GM19043 (cell line): ENCODE measurements at regions not wholly inside any gene's neighbourhood (a gene's known extent, or its start where the extent isn't known, plus 50 kb on each side); places are given as distances from the start of the nearest gene placed in this dataset.
"Not testable (repeated sequence)": the region's sequence is repeated elsewhere in the genome, so short reads cannot be mapped to it uniquely, and the experiment has no call there.

ENCODE experiments used
- ATAC-seq: cut with Tn5 transposase; IDR thresholded peaks from one replicate; pipeline ENCODE4 v1.9.1; 2021; ENCODE audit warnings: low read depth; ENCODE audit not compliant: unreplicated experiment

DNA sequence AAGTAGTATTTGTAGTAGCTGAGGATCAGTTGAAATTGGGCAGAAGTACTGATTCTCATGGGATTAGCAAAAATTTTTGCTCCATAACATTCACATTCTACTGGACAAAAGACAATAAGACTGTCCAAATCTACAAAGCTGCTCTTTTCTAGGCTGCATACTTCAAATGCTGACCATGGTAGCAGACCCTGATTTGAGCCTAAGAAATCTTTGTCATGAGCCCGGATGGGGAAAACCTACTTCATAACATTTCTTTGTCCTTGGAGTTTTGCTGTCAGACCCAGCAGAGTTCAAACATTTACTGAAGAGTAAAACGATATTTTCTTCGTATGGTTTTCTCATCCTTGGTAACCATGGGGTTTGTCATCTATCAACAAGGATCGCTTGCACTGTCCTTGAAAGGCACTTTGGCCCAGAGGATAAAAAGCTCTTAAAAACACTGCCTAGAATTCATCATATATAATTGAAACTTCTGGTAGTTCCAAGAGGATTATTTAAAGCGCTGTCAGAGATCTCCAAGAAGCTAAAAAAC lies 216.9 kb downstream of the CAVIN4 start:
- no peak for ATAC-seq

GRCh38 chr9:100803956-100804355 lies 224.6 kb upstream of the PLPPR1 start:
- ATAC-seq, result no peak

DNA sequence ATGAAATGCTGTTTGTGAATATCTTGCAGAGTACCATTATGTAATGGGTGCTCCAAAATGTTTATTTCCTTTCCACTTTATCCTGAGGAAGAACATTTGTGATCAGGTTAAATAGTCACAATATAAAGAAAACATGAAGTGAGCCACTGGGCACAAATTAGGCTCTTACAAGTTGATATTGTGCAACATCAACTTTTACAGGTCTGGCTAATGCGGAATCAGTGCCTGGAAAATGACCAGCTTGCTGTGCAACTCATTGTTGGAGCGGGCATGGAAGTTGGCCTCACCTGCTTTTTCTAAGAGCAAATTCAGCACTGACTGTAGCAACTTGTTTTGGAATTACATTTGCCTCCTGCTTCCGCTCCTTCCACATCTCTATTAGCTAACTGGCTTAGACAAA lies 216.9 kb upstream of the PLPPR1 start:
- ATAC-seq, result no peak

- ATAC-seq, result no peak
These were observed 214.7 kb upstream of the PLPPR1 start for GRCh38 chr9:100813871-100814270.

- no peak for ATAC-seq
These were observed 208.5 kb upstream of the PLPPR1 start for GRCh38 chr9:100819980-100820379.

GRCh38 chr9:100833035-100833434 lies 195.5 kb upstream of the PLPPR1 start:
- not testable (repeated sequence) for ATAC-seq

DNA sequence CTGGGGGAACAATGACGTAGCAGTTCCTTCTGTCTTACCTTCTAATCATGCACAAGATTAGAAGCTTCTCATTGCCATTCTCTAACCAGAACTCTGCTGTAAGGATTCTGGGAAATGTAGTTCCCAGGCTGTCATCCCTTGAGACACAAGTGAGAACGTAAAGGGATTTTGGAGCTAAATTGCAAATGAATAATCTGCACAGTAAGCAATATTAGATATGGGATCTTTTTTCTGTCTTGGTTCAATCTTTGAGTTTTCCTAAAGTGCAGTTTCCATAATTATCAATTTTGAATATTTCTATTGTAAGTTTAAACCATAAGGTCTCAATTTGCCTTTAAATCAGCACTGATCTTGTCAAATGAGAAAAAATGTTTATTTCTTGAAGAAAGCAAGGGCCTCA lies 189.7 kb upstream of the PLPPR1 start:
- ATAC-seq, result no peak

DNA sequence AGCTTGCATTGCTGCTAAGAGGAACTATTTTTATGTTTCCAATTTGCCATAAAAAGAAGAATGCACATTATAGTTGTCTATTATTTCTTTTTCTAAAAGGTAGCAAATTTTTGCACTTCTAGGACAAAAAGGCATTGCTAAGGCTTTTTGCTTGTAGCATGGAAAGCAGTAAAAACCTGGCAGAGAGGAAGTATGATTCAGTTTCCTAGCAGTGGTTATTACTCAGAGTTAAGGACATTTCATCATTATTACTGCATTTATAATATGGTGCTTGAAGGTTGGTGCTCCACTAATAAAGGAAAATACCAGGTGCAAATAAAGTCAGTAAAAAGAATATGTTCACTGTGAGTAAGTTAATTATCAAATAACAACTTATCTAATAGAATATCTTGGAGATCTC lies 179.8 kb upstream of the PLPPR1 start:
- ATAC-seq, result no peak

DNA sequence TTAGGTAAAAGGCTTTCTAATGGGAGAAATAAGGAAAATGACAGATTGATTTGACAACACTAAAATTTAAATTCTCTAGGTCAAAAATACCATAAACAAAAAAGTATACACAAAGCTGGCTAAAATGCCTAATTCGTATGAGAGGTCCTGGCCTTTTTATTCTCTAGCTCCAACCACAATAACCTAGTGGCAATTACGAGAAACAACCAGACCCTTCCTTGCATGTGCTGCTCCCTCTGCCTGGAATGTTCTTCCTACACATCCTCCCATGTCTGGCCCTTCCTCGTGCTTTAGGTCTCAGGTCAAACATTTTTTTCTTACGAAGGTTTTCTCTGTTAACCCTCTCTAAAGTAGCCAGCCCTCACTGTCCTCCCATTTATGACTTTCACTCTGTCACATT lies 176.4 kb upstream of the PLPPR1 start:
- no peak for ATAC-seq

DNA sequence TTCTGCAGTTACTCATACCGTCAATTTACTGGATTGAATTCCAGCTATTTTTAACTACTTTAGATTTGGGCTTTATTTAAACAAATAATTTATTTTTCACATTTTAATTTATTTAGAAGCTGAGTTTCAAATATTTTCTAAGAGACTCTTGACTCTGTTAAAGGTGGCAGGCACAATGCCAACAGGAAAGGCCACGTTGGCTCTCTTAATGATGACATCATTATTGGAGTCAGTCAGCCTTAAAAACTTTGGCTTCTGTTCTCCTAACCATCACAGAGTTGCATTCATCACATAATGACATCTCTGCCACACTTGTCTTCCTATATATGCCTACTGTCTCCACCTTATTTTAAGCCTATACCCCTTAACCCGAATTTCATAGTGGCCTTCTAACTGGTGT lies 172.3 kb upstream of the PLPPR1 start:
- no peak for ATAC-seq

DNA sequence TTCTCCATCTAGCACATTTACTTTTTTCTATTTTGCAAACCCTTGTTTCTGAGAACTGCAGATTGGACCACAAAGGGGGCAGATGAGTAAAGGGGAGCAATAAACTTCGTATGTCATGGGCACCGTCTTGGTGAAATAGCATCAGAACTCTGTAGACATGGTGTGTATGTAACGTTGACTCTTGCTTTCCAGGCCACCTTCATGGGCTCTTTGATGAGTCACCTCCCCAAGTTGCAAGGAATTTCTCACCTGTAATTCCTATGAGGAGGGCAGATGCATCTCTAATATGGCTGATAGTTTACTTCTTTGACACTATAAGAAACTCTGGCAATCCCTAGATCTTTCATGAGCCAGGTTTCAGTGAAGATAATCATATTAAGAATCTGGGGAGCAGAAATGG lies 163.4 kb upstream of the PLPPR1 start:
- no peak for ATAC-seq

GRCh38 chr9:100865648-100866047 lies 162.9 kb upstream of the PLPPR1 start:
- ATAC-seq, result no peak

- ATAC-seq, result no peak
These were observed 159.2 kb upstream of the PLPPR1 start for GRCh38 chr9:100869326-100869725.

DNA sequence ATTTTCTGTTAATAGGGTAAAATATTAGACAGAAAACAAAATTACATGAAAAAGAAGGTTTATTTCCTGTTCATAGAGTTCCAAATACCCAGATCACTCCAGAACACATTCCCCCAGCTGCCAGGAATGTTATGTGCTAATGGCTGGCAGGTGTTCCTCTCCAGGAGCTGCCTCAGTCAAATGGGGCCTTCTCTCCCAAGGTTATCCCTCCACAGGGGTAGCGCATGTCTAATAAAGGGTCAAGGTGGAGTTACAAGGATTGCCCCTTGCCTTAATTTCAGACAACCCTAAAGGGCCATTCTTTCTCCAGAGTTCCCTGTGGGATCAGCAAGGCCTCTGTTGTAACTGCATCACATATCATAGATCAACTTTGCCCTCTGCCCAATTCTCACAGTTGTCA lies 148.6 kb upstream of the PLPPR1 start:
- ATAC-seq, result no peak

DNA sequence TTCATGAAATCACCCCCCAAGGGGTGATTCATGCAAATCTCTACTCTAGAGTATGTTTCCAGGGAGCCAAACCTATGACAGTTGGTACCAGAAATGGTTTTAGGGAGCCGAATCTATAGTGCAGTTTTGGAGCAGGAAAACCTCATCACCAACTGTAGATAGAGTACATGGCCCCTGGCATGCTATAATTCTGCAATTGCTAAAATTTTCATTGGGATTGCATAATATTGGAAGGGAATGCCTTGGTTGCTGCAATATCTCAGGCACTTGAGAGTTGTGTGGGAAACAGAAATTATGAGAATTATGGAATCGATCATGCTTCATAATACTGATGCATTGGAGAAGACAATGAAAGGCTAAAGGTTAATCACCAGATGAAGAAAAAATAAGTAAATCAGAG lies 148.2 kb upstream of the PLPPR1 start:
- no peak for ATAC-seq

DNA sequence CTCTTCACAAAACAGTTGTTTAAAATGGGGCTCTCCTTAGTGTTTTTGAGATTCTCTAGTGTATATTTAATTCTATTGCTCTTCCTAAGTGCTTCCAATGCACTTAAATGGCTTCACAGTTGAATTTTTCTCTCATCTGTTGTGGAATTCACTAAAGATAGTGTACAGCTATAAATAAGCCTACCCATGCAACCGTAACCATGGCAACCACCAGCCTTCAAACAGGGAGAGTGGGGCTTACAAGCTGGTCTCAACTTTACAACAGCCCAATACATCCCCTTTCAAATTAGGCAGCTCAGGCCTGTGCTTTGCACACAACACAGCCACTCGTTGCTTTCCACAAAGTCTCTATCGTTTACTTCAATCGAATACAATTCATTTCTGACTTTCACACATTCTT lies 144.0 kb upstream of the PLPPR1 start:
- no peak for ATAC-seq

- ATAC-seq, result no peak
These were observed 138.2 kb upstream of the PLPPR1 start for GRCh38 chr9:100890321-100890720.

GRCh38 chr9:100911273-100911672 lies 117.3 kb upstream of the PLPPR1 start:
- no peak for ATAC-seq

DNA sequence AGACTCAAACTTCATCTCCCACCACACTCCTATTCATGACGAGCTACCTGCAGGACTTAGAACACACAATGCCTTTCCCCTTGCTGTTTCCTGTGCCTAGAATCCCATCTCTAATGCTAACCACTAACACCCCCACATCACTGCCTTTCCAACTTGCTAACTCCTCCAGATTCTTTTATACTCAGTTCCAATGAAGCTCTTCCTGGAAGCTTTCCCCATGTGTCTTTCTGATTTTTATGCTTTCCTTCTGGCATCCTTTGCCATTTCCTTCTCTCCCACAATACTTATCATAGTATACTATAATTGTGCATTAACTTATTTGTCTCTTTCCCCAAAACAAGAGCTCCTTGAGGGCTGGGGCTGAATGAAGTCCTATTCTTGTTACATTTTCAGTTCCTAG lies 115.3 kb upstream of the PLPPR1 start:
- ATAC-seq, result no peak

DNA sequence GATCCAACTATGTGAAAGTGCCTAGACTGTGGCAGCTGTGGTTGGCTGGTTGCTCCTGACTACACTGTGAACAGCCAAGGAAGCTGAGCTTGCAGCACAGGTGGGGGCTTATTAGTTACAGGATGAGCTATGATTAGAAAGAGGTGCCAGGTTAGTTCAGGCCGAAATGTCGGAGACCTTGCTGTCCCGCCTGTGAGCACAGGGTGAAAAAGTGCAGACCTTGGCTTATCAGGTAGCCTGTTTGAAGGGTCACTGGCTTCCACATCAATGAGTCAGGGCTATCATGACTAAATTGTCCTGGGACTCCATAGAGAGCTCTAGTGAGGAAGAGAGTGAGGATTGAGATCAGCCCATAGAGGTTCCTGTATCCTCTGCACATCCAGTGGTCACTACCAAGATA lies 114.3 kb upstream of the PLPPR1 start:
- ATAC-seq, result no peak

GRCh38 chr9:100919506-100919905 lies 109.0 kb upstream of the PLPPR1 start:
- ATAC-seq, result no peak

GRCh38 chr9:100926366-100926765 lies 102.2 kb upstream of the PLPPR1 start:
- ATAC-seq, result no peak

DNA sequence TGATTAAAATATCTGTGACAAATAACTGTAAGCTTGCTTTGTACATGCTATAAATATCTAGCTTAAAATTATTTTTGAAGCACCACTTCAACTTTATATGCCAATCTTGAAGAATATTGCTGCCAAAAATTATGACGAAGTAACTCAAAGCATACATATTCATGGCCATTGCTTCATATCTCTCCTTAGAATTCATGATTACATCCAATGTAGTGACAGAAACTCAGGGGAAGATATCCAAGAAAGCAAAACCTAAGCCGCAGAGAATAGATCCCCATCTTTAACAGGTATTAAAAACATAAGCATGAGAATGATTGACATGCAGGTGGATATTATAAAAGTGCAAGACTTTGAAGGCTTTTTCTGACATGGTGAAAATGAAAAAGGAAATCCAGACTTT lies 100.8 kb upstream of the PLPPR1 start:
- no peak for ATAC-seq
